ENCODE measurements at regions not wholly inside any gene's neighbourhood (a gene's known extent, or its start where the extent isn't known, plus 50 kb on each side); places are given as distances from the start of the nearest gene placed in this dataset.

DNA sequence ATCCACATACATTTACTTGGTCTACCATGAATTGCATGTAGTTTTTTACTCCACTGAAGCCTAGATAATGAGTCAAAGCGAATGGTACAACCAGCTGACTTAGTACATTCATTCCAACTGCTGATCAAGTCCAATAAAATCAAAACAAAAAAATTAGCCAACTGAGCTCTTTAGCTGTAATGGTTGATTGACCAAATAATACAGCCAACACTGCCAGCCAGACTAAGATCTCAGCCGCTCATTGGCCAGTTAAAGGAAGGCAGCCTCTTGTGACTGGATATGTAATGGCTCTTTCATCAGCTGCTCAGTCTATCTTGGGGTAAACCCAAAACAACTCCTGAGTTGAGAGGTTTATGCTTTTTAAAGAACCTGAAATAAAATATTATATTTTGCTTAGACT lies 204.3 kb upstream of the RSPO3 start:
- no peak for TF ChIP-seq EZH2 (IDR thresholded peaks at IDR 0.05; ENCODE audit: insufficient read depth, low read length)
- TF ChIP-seq, protein P1, sequence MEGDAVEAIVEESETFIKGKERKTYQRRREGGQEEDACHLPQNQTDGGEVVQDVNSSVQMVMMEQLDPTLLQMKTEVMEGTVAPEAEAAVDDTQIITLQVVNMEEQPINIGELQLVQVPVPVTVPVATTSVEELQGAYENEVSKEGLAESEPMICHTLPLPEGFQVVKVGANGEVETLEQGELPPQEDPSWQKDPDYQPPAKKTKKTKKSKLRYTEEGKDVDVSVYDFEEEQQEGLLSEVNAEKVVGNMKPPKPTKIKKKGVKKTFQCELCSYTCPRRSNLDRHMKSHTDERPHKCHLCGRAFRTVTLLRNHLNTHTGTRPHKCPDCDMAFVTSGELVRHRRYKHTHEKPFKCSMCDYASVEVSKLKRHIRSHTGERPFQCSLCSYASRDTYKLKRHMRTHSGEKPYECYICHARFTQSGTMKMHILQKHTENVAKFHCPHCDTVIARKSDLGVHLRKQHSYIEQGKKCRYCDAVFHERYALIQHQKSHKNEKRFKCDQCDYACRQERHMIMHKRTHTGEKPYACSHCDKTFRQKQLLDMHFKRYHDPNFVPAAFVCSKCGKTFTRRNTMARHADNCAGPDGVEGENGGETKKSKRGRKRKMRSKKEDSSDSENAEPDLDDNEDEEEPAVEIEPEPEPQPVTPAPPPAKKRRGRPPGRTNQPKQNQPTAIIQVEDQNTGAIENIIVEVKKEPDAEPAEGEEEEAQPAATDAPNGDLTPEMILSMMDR (IDR thresholded peaks at IDR 0.05; ENCODE audit: insufficient read depth, low read depth, low read length): no peak
